ENCODE measurements at regions not wholly inside any gene's neighbourhood (a gene's known extent, or its start where the extent isn't known, plus 50 kb on each side); places are given as distances from the start of the nearest gene placed in this dataset.
"Not testable (repeated sequence)": the region's sequence is repeated elsewhere in the genome, so short reads cannot be mapped to it uniquely, and the experiment has no call there.

DNA sequence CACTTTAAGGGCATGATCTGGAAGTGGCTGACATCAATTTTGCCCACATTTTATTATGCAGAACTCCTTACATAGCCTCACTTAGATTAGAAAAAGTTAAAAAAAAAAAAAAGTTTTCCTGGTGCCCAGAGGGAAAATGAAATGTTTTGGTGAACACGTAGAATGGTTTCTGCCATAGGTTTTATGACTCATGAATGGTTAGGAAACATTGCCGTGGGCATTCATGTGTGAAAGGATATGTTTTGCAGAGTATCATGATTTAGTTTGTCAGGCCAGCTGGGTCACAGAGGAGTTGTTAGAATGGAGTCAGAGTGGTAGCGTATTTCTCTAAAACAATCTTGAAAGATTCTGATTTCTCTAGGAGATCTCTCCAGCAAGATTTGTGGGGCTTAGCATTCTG lies 133.8 kb downstream of the MRPL57 start:
- Histone ChIP-seq H3K36me3 (ENCODE audit: control insufficient read depth in 3 of 3, insufficient read depth in 3 of 3, low read length in 3 of 3) (no peaks in the 10 kb centered on the region), H3K9ac (ENCODE audit: low read depth in 1 of 3, low read length in 3 of 3) (no peak overlapping the region), H3K27me3 (ENCODE audit: control insufficient read depth in 3 of 3, insufficient read depth in 3 of 3, low read length in 3 of 3) (no peaks in the 10 kb centered on the region), H3K4me3 (ENCODE audit: low read length in 3 of 3) (no peak overlapping the region), H3K4me1 (ENCODE audit: control insufficient read depth in 3 of 3, insufficient read depth in 3 of 3, low read length in 3 of 3) (peaks cover 0 to 4% (median 0%) of the 10 kb centered on the region in 3 donors), H3K27ac (ENCODE audit: low read depth, low read length) (no peak overlapping the region), H3K9me3 (ENCODE audit: control insufficient read depth in 3 of 3, low read length in 3 of 3) (no peaks in the 10 kb centered on the region)

GRCh38 chr13:21314976-21315375 lies 138.5 kb downstream of the MRPL57 start:
- not testable (repeated sequence) for H3K36me3 ChIP-seq (ENCODE audit: control insufficient read depth in 3 of 3, insufficient read depth in 3 of 3, low read length in 3 of 3); H3K4me3 ChIP-seq (ENCODE audit: low read length in 3 of 3); H3K9ac ChIP-seq (ENCODE audit: low read depth in 1 of 3, low read length in 3 of 3); H3K27ac ChIP-seq (ENCODE audit: low read depth, low read length); H3K4me1 ChIP-seq (ENCODE audit: control insufficient read depth in 3 of 3, insufficient read depth in 3 of 3, low read length in 3 of 3); H3K27me3 ChIP-seq (ENCODE audit: control insufficient read depth in 3 of 3, insufficient read depth in 3 of 3, low read length in 3 of 3); H3K9me3 ChIP-seq (ENCODE audit: control insufficient read depth in 3 of 3, low read length in 3 of 3)

GRCh38 chr13:21316376-21316775 lies 139.9 kb downstream of the MRPL57 start:
- no peaks in the 10 kb centered on the region for H3K27me3 ChIP-seq (ENCODE audit: control insufficient read depth in 3 of 3, insufficient read depth in 3 of 3, low read length in 3 of 3)
- H3K36me3 ChIP-seq (ENCODE audit: control insufficient read depth in 3 of 3, insufficient read depth in 3 of 3, low read length in 3 of 3): no peaks in the 10 kb centered on the region
- H3K9ac ChIP-seq (ENCODE audit: low read depth in 1 of 3, low read length in 3 of 3): no peak overlapping the region
- H3K9me3 ChIP-seq (ENCODE audit: control insufficient read depth in 3 of 3, low read length in 3 of 3): no peaks in the 10 kb centered on the region
- no peak overlapping the region for H3K4me3 ChIP-seq (ENCODE audit: low read length in 3 of 3)
- no peak overlapping the region for H3K27ac ChIP-seq (ENCODE audit: low read depth, low read length)
- no peaks in the 10 kb centered on the region for H3K4me1 ChIP-seq (ENCODE audit: control insufficient read depth in 3 of 3, insufficient read depth in 3 of 3, low read length in 3 of 3)

DNA sequence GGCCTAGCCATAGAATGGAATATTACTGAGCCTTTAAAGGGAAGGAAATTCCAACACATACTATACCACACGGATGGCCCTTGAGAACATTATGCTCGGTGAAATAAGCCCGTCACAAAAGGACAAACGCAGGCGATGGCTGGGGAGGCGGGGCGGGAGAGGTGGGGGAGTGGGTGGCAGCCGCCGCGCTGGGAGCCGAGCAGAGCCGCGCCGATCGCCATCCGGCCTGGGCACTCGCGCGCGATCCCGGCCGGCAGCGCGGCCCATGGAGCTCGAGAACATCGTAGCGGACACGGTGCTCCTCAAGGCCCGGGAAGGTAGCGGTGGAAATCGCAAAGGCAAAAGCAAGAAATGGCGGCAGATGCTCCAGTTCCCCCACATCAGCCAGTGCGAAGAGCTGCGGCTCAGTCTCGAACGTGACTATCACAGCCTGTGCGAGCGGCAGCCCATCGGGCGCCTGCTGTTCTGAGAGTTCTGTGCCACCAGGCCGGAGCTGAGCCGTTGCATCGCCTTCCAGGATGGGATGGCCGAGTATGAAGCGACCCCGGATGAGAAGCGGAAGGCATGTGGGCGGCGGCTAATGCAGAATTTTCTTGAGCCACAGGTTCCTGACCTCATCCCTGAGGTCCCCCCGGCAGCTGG lies 140.1 kb downstream of the ZDHHC20 start:
- no peak overlapping the region for H3K4me3 ChIP-seq (ENCODE audit: low read length in 3 of 3)
- H3K4me1 ChIP-seq (ENCODE audit: control insufficient read depth in 3 of 3, insufficient read depth in 3 of 3, low read length in 3 of 3): no peaks in the 10 kb centered on the region
- H3K9ac ChIP-seq (ENCODE audit: low read depth in 1 of 3, low read length in 3 of 3): no peak overlapping the region
- H3K36me3 ChIP-seq (ENCODE audit: control insufficient read depth in 3 of 3, insufficient read depth in 3 of 3, low read length in 3 of 3): no peaks in the 10 kb centered on the region
- no peaks in the 10 kb centered on the region for H3K9me3 ChIP-seq (ENCODE audit: control insufficient read depth in 3 of 3, low read length in 3 of 3)
- no peak overlapping the region for H3K27ac ChIP-seq (ENCODE audit: low read depth, low read length)
- no peaks in the 10 kb centered on the region for H3K27me3 ChIP-seq (ENCODE audit: control insufficient read depth in 3 of 3, insufficient read depth in 3 of 3, low read length in 3 of 3)

GRCh38 chr13:21319869-21320641 lies 139.0 kb downstream of the ZDHHC20 start:
- no peaks in the 10 kb centered on the region for H3K27me3 ChIP-seq (ENCODE audit: control insufficient read depth in 3 of 3, insufficient read depth in 3 of 3, low read length in 3 of 3)
- no peak overlapping the region for H3K9ac ChIP-seq (ENCODE audit: low read depth in 1 of 3, low read length in 3 of 3)
- no peaks in the 10 kb centered on the region for H3K36me3 ChIP-seq (ENCODE audit: control insufficient read depth in 3 of 3, insufficient read depth in 3 of 3, low read length in 3 of 3)
- H3K4me3 ChIP-seq (ENCODE audit: low read length in 3 of 3): no peak overlapping the region
- no peaks in the 10 kb centered on the region for H3K4me1 ChIP-seq (ENCODE audit: control insufficient read depth in 3 of 3, insufficient read depth in 3 of 3, low read length in 3 of 3)
- H3K27ac ChIP-seq (ENCODE audit: low read depth, low read length): no peak overlapping the region
- H3K9me3 ChIP-seq (ENCODE audit: control insufficient read depth in 3 of 3, low read length in 3 of 3): no peaks in the 10 kb centered on the region

GRCh38 chr13:21320642-21321034 lies 138.5 kb downstream of the ZDHHC20 start:
- no peaks in the 10 kb centered on the region for H3K36me3 ChIP-seq (ENCODE audit: control insufficient read depth in 3 of 3, insufficient read depth in 3 of 3, low read length in 3 of 3)
- H3K4me3 ChIP-seq (ENCODE audit: low read length in 3 of 3): no peak overlapping the region
- no peaks in the 10 kb centered on the region for H3K9me3 ChIP-seq (ENCODE audit: control insufficient read depth in 3 of 3, low read length in 3 of 3)
- H3K9ac ChIP-seq (ENCODE audit: low read depth in 1 of 3, low read length in 3 of 3): no peak overlapping the region
- peaks cover 0 to under 1% (median 0%) of the 10 kb centered on the region in 3 donors for H3K27me3 ChIP-seq (ENCODE audit: control insufficient read depth in 3 of 3, insufficient read depth in 3 of 3, low read length in 3 of 3)
- no peaks in the 10 kb centered on the region for H3K4me1 ChIP-seq (ENCODE audit: control insufficient read depth in 3 of 3, insufficient read depth in 3 of 3, low read length in 3 of 3)
- H3K27ac ChIP-seq (ENCODE audit: low read depth, low read length): no peak overlapping the region

- Histone ChIP-seq H3K4me3 (ENCODE audit: low read length in 3 of 3) (no peak overlapping the region), H3K27me3 (ENCODE audit: control insufficient read depth in 3 of 3, insufficient read depth in 3 of 3, low read length in 3 of 3) (peaks cover 0 to 6% (median 0%) of the 10 kb centered on the region in 3 donors), H3K9me3 (ENCODE audit: control insufficient read depth in 3 of 3, low read length in 3 of 3) (no peaks in the 10 kb centered on the region), H3K36me3 (ENCODE audit: control insufficient read depth in 3 of 3, insufficient read depth in 3 of 3, low read length in 3 of 3) (no peaks in the 10 kb centered on the region), H3K4me1 (ENCODE audit: control insufficient read depth in 3 of 3, insufficient read depth in 3 of 3, low read length in 3 of 3) (peaks cover 0 to 4% (median 0%) of the 10 kb centered on the region in 3 donors), H3K27ac (ENCODE audit: low read depth, low read length) (no peak overlapping the region), H3K9ac (ENCODE audit: low read depth in 1 of 3, low read length in 3 of 3) (no peak overlapping the region)
Observed at GRCh38 chr13:21321269-21321668, 137.8 kb downstream of the ZDHHC20 start.

GRCh38 chr13:21322327-21322965 lies 136.7 kb downstream of the ZDHHC20 start:
- Histone ChIP-seq H3K9ac (ENCODE audit: low read depth in 1 of 3, low read length in 3 of 3) (no peak overlapping the region), H3K9me3 (ENCODE audit: control insufficient read depth in 3 of 3, low read length in 3 of 3) (no peaks in the 10 kb centered on the region), H3K27ac (ENCODE audit: low read depth, low read length) (no peak overlapping the region), H3K36me3 (ENCODE audit: control insufficient read depth in 3 of 3, insufficient read depth in 3 of 3, low read length in 3 of 3) (no peaks in the 10 kb centered on the region), H3K27me3 (ENCODE audit: control insufficient read depth in 3 of 3, insufficient read depth in 3 of 3, low read length in 3 of 3) (peaks cover 0 to 6% (median 0%) of the 10 kb centered on the region in 3 donors), H3K4me3 (ENCODE audit: low read length in 3 of 3) (no peak overlapping the region), H3K4me1 (ENCODE audit: control insufficient read depth in 3 of 3, insufficient read depth in 3 of 3, low read length in 3 of 3) (peaks cover 0 to 4% (median 4%) of the 10 kb centered on the region in 3 donors)
